Panc1 (cell line): ENCODE measurements at regions not wholly inside any gene's neighbourhood (a gene's known extent, or its start where the extent isn't known, plus 50 kb on each side); places are given as distances from the start of the nearest gene placed in this dataset.

Experiments used
- CTCF ChIP-seq: fragments of 450-650 bp; IDR thresholded peaks from 2 replicates; pipeline ENCODE4 v1.5.1; 2017; ENCODE audit warnings: mild to moderate bottlenecking
- POLR2AphosphoS5 ChIP-seq: IDR thresholded peaks from 2 replicates; pipeline ENCODE4 v1.6.1; 2012; ENCODE audit warnings: mild to moderate bottlenecking, low read depth, low read length, moderate library complexity
- REST ChIP-seq, 2 experiments: IDR thresholded peaks; 2 replicates each; pipeline ENCODE4 v1.6.1; 2011 to 2012; ENCODE audit warnings: low read depth in 2 of 2, control low read depth in 1 of 2, low read length in 1 of 2, mild to moderate bottlenecking in 1 of 2, moderate library complexity in 1 of 2; ENCODE audit not compliant: insufficient read depth in 1 of 2

- no peak for TF ChIP-seq POLR2AphosphoS5
- no peak for TF ChIP-seq CTCF
- TF ChIP-seq REST (IDR thresholded peaks at IDR 0.05; ENCODE audit: insufficient read depth in 1 of 2, low read depth in 2 of 2, low read length in 1 of 2), result no peak
Measured at GRCh38 chr19:28045621-28046020, 1167.3 kb downstream of the UQCRFS1 start.
